Panc1 (cell line): ENCODE measurements at regions not wholly inside any gene's neighbourhood (a gene's known extent, or its start where the extent isn't known, plus 50 kb on each side); places are given as distances from the start of the nearest gene placed in this dataset.

Experiments
- ATAC-seq: fragments of 200-7000 bp; cut with Tn5 transposase; 2 replicates; pipeline ENCODE4 v1.9.1; 2020; ENCODE audit warnings: mild to moderate bottlenecking, moderate library complexity
- BruUV-seq: library from RNA; stranded (reverse); fragments of 400-500 nt; replicated peaks from 2 replicates; lab custom pipeline; 2021; lab: Mats Ljungman, UMichigan
- CTCF ChIA-PET: fragments of 300-600 bp; sonication (Branson Sonifier 250); formaldehyde crosslinking; loops from one replicate; lab custom pipeline; 2022; ENCODE audit warnings: antibody characterized with exemption; lab: Charles Lee
- POLR2A ChIA-PET: fragments of 300-600 bp; sonication (Branson Sonifier 250); formaldehyde crosslinking; loops from one replicate; lab custom pipeline; 2022; ENCODE audit warnings: antibody characterized with exemption; lab: Charles Lee
- DNase-seq: peaks from one replicate; pipeline ENCODE4 v3.0.0-alpha.2; 2010; ENCODE audit warnings: low read depth, low spot score
- H3K27ac ChIP-seq: 2 replicates; pipeline ENCODE4 v1.5.1; 2011; ENCODE audit warnings: mild to moderate bottlenecking, low read length, inconsistent platforms
- H3K27me3 ChIP-seq: fragments of 200-500 bp; sonication (Bioruptor generic); 2 replicates; pipeline ENCODE4 v1.6.0; 2014; ENCODE audit warnings: low read length, inconsistent platforms; ENCODE audit not compliant: control insufficient read depth, insufficient read depth
- H3K36me3 ChIP-seq: fragments of 200-500 bp; sonication (Bioruptor generic); 2 replicates; pipeline ENCODE4 v1.5.1; 2014; ENCODE audit warnings: inconsistent platforms, mild to moderate bottlenecking, low read length, moderate library complexity; ENCODE audit not compliant: control insufficient read depth, insufficient read depth
- H3K4me1 ChIP-seq: 2 replicates; pipeline ENCODE4 v1.5.1; 2011; ENCODE audit warnings: inconsistent platforms, mild to moderate bottlenecking, low read length, moderate library complexity; ENCODE audit not compliant: control insufficient read depth, insufficient read depth
- H3K4me3 ChIP-seq, 2 experiments: 2 replicates each; pipeline ENCODE4 v1.5.1; 2011 to 2012; ENCODE audit warnings: low read depth in 2 of 2, low read length in 2 of 2, mild to moderate bottlenecking in 2 of 2, inconsistent platforms in 1 of 2, moderate library complexity in 1 of 2
- H3K9me3 ChIP-seq: fragments of 200-500 bp; sonication (Bioruptor generic); 2 replicates; pipeline ENCODE4 v1.5.1; 2014; ENCODE audit warnings: low read depth, mild to moderate bottlenecking, inconsistent platforms, low read length, moderate library complexity; ENCODE audit not compliant: control insufficient read depth, insufficient read depth
- CTCF ChIP-seq: fragments of 450-650 bp; IDR thresholded peaks from 2 replicates; pipeline ENCODE4 v1.5.1; 2017; ENCODE audit warnings: mild to moderate bottlenecking
- POLR2AphosphoS5 ChIP-seq: IDR thresholded peaks from 2 replicates; pipeline ENCODE4 v1.6.1; 2012; ENCODE audit warnings: mild to moderate bottlenecking, low read depth, low read length, moderate library complexity
- REST ChIP-seq, 2 experiments: IDR thresholded peaks; 2 replicates each; pipeline ENCODE4 v1.6.1; 2011 to 2012; ENCODE audit warnings: low read depth in 2 of 2, control low read depth in 1 of 2, low read length in 1 of 2, mild to moderate bottlenecking in 1 of 2, moderate library complexity in 1 of 2; ENCODE audit not compliant: insufficient read depth in 1 of 2
- SIN3A ChIP-seq: IDR thresholded peaks from 2 replicates; pipeline ENCODE4 v1.6.1; 2012; ENCODE audit warnings: low read depth, mild to moderate bottlenecking, low read length, moderate library complexity, borderline replicate concordance; ENCODE audit not compliant: insufficient read depth
- TCF7L2 ChIP-seq: IDR thresholded peaks from 2 replicates; pipeline ENCODE4 v1.6.1; 2011; ENCODE audit warnings: mild to moderate bottlenecking, low read depth, low read length, inconsistent platforms
- in situ Hi-C: cut with HindIII; loops from 2 replicates; pipeline ENCODE4 v1.10.0; 2016; ENCODE audit warnings: low sequenced_read_pairs, low pct_unique_long_range_greater_than_20kb
- intact Hi-C: fragments of 100-400 bp; cut with micrococcal nuclease; formaldehyde crosslinking; loops from one replicate; pipeline ENCODE4 v1.10.0; 2022; ENCODE audit not compliant: unreplicated experiment

- H3K36me3 ChIP-seq: no peaks in the 10 kb centered on the region
- no peak overlapping the region for H3K27ac ChIP-seq
- BruUV-seq: no TSS peak
- CTCF ChIA-PET: no interaction called here
- TF ChIP-seq REST (IDR thresholded peaks at IDR 0.05; ENCODE audit: insufficient read depth in 1 of 2, low read depth in 2 of 2, low read length in 1 of 2) (no peak), CTCF (no peak), TCF7L2 (no peak), SIN3A (no peak), POLR2AphosphoS5 (no peak)
- POLR2A ChIA-PET: no interaction called here
- no peak overlapping the region for H3K4me3 ChIP-seq
- no peak for DNase-seq
- H3K27me3 ChIP-seq: peaks cover 3% of the 10 kb centered on the region
- intact Hi-C loops (loop anchor here (10.0 kb wide), 1 partner anchor 440 kb away; no protein-coding TSS in a partner anchor), in situ Hi-C loops (no loop called here)
- no peaks in the 10 kb centered on the region for H3K4me1 ChIP-seq
- H3K9me3 ChIP-seq: no peaks in the 10 kb centered on the region
- no peak for ATAC-seq
These were observed 181.3 kb downstream of the RPS24 start for GRCh38 chr10:78214955-78215354.

- Histone ChIP-seq H3K27ac (no peak overlapping the region), H3K4me3 (no peak overlapping the region), H3K4me1 (no peaks in the 10 kb centered on the region), H3K36me3 (no peaks in the 10 kb centered on the region), H3K9me3 (no peaks in the 10 kb centered on the region), H3K27me3 (peaks cover 3% of the 10 kb centered on the region)
- ChIA-PET CTCF (no interaction called here), POLR2A (no interaction called here)
- DNase-seq (no peak), ATAC-seq (no peak)
- in situ Hi-C loops: no loop called here
- TF ChIP-seq REST (IDR thresholded peaks at IDR 0.05; ENCODE audit: insufficient read depth in 1 of 2, low read depth in 2 of 2, low read length in 1 of 2) (no peak), TCF7L2 (no peak), POLR2AphosphoS5 (no peak), SIN3A (no peak), CTCF (no peak)
- intact Hi-C loops: loop anchor here (10.0 kb wide), 1 partner anchor 439 kb away; no protein-coding TSS in a partner anchor
- BruUV-seq: no TSS peak
These were observed 182.0 kb downstream of the RPS24 start for GRCh38 chr10:78215645-78216044.
